NCI-H345 (cell line): ENCODE measurements at regions not wholly inside any gene's neighbourhood (a gene's known extent, or its start where the extent isn't known, plus 50 kb on each side); places are given as distances from the start of the nearest gene placed in this dataset.

Experiments
- DNase-seq: peaks from one replicate; lab custom pipeline; 2025; lab: John Stamatoyannopoulos, UW

GRCh38 chr5:143664623-143665022 is 147.3 kb upstream of the HMHB1 start:
- DNase-seq: no peak

- DNase-seq: no peak
Measured at GRCh38 chr5:143663872-143664271, 148.1 kb upstream of the HMHB1 start.

GRCh38 chr5:143662020-143662419 is 149.9 kb upstream of the HMHB1 start:
- no peak for DNase-seq

DNA sequence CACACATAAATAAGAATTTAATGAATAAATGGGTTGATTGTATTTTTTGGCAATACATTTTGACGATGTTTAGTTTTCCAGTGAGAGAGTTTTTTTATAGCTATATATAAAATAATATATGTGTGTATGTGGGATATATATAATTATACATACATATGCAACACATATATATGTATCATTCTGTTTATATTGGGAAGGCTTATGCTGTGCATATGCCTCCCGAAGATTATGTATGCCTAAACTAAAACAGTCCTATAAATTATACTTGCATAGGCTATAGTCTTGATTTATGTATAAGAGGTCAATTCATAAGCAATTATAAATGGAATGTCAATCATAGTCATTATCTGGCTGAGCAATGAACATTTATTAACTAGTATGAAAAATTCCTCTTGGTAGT is 151.3 kb upstream of the HMHB1 start:
- DNase-seq: no peak

GRCh38 chr5:143659599-143660238 is 152.2 kb upstream of the HMHB1 start:
- no peak for DNase-seq

DNA sequence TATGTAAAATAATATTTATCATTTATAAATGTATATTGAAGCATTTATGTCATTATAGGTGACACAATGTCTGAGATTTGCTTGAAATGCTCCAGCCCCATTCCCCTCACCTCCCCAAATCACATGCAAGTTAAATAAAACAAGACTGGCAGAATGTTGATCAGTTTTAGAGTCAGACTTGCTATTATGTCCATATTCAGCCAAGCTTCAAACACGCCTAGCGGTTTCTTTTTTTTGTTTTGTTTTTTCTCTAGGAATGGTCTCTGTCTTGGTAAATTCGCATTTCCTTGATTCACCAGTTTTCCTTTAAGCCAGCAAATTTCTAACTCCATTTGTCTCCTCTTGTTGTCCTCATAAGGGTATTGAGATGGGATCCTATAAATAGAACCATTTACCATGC is 153.0 kb upstream of the HMHB1 start:
- no peak for DNase-seq

- DNase-seq: peak; percentile 99
Measured at GRCh38 chr5:143657647-143658285, 154.2 kb upstream of the HMHB1 start.

DNA sequence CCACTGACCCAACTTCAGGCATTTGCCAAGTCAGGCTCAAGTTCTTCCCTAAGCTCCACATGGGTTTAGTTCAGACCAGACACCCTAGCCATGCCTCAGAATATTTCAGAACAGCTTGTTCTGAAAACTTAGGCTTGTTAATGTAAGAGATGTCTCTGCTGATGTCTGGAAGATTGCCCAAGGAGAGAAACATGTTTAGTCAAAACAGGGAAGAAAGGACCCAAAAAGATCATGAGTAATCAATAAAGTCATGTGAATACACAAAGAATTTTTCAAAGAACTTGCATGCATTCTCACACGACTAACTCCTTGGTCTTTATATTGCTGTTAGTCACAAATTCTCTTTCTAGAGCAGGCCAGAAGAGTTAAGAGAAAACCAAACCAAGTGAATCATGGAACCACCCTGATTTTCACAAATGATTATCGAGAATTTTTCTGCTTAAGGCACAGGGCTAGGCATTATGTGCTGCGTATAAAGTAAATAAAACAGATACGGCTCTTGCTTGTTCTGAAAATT is 158.1 kb upstream of the HMHB1 start:
- DNase-seq: no peak

GRCh38 chr5:143653256-143653655 is 158.7 kb upstream of the HMHB1 start:
- no peak for DNase-seq

GRCh38 chr5:143652108-143652700 is 159.8 kb upstream of the HMHB1 start:
- peak; percentile 57 for DNase-seq

DNA sequence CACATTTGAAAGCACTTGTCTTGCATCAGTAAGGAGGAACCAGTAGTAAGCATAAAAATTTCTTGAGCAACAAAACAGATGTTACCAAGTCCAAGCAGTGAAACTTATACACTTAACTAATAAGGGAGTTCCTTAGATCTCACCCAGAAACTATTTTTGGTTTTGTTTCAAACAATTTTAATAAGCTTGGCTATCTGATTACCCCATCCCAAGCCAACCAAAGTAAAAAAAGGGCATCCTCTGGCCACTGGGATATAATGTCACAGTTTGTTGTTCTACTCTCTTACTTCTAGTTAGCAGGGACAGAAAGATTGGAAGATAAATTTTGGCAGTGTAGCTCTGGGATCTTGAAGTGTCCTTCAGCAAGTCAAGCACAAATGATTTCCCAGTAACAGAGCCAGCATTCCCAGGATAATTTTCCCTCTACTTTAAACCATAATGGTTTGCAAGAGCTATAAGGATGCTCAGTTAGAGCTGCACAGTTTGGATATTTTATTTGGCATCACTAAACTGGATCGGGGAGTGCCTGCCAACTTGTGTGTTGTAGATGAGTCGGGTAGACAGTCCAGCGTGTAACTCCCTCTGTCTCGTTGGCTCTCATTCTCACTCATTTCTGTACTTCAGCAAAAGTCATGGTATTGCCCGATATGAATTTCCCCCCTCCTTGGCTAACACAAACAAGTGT is 161.9 kb upstream of the HMHB1 start:
- no peak for DNase-seq

DNA sequence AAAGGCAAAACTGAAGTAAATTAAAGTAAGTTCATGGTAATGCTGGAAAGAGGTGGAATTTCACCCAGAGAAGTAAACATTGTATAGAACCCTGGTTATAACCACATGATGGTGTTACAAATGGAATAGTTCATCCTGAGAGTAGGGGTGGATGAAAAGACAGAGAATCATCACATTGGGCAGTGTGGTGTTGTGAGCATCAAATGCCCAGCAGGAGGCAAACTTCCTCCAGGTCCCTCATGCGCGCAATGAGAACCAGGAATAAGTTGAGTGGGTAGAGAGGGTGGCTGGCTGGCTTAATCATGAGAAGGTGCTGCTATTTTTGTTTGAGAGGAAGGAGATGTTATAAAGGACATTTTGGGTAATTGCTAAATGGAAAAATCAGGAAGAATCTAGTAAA is 163.3 kb upstream of the HMHB1 start:
- DNase-seq: no peak

- DNase-seq: no peak
Measured at GRCh38 chr5:143646961-143647360, 165.0 kb upstream of the HMHB1 start.

GRCh38 chr5:143645356-143645755 is 166.6 kb upstream of the HMHB1 start:
- DNase-seq: no peak

- no peak for DNase-seq
Measured at GRCh38 chr5:143644727-143645126, 167.2 kb upstream of the HMHB1 start.

DNA sequence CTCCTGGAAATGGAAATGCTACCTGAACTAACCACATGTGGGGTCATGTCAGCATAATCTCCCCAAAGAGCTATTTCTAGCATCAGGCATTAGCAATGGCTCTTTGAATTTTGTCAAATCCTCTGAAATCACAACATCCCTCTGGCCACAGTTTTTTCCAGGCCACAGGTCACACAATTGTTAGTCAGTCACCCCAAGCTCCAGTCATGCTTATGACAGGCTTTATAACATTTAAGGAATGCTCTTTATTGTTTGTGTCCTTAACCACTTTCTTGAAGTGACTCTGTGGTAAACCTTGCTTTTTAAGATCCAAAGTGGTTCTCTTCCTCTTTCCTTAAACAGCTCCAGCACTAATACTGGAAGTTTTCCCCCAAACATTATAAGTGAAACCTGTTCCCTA is 169.2 kb upstream of the HMHB1 start:
- DNase-seq: no peak

GRCh38 chr5:143641549-143642355 is 170.2 kb upstream of the HMHB1 start:
- DNase-seq: no peak

- DNase-seq: no peak
Measured at GRCh38 chr5:143638654-143639053, 173.3 kb upstream of the HMHB1 start.

DNA sequence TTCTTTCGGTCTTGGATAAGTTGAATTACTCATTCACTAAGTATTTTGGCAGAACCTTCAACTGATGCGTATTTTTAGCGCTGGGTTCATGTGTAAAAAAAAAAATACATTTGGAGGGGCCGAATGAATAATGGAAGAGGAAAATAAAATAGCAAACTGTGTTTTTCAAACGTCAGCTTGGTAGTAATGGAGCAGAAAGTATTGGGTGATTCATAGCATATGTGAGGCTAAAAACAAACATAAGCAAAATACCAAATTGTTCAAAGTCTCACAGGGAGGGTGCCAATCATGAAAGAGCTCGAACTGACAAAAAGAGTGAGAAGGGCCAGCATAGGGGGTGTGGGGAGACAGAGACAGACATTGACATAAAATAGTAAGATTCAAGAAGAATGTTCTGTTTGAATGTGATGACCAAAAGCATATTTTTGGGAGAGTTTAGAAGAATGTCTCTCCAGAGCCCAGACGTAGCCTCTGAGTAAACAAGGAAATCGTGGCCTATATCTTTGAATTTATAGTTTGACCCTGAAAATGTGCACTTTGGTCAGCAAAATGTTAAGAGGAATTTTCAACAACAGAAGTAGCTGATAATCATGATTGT is 174.9 kb upstream of the HMHB1 start:
- DNase-seq: no peak

GRCh38 chr5:143635888-143636287 is 176.1 kb upstream of the HMHB1 start:
- no peak for DNase-seq

DNA sequence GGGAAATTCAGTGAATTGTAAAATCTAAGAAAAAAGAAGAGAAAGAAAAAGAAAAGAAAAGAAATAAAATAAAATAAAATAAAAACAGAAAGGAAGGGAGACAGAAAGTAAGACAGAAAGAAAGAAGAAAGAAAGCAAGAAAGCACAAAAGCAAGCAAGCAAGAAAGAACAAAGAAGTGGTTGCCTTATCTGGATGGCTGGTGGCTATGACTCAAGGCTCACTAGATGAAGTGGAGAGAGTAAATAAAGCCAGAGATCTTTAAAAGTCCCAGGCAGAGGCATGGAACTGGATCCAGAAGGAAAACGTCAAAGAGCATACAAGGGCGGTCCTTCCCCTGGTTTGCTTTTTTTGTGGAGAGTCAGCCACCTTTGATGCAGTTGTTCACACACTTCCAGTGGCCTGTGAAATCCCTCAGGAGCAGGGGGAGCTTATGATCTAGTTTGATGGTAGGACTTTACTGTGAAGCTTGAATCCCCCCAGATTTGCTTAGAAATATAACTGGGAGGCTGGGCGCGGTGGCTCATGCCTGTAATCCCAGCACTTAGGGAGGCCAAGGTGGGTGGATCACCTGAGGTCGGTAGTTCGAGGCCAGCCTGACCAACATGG is 176.7 kb upstream of the HMHB1 start:
- no peak for DNase-seq
